Transverse colon (tissue), 4 donors: ENCODE measurements at regions not wholly inside any gene's neighbourhood (a gene's known extent, or its start where the extent isn't known, plus 50 kb on each side); places are given as distances from the start of the nearest gene placed in this dataset.

ENCODE experiments used
- DNase-seq: peaks from one replicate; pipeline ENCODE4 v3.0.0-alpha.2; 2019
- H3K27ac ChIP-seq, 4 donors: fragments of 200-600 bp; sonication (generic); 2 replicates each; pipeline ENCODE4 v1.5.1; 2016 to 2018; ENCODE audit warnings: inconsistent platforms in 4 of 4
- H3K27me3 ChIP-seq: fragments of 200-600 bp; sonication (generic); 2 replicates; pipeline ENCODE4 v1.5.1; 2017; ENCODE audit warnings: inconsistent platforms
- H3K36me3 ChIP-seq, 4 donors: fragments of 200-600 bp; sonication (generic); 2 replicates each; pipeline ENCODE4 v1.5.1; 2017 to 2019; ENCODE audit warnings: inconsistent platforms in 4 of 4
- H3K4me1 ChIP-seq, 4 donors: fragments of 200-600 bp; sonication (generic); 2 replicates each; pipeline ENCODE4 v1.5.1; 2017 to 2020; ENCODE audit warnings: inconsistent platforms in 4 of 4
- H3K4me3 ChIP-seq, 4 donors: fragments of 200-600 bp; sonication (generic); 1 replicate in 1 of 4; 2 replicates in 3 of 4; pipeline versions ENCODE4 v1.5.1 to v1.6.1; 2017 to 2019; ENCODE audit warnings: inconsistent platforms in 4 of 4
- H3K9me3 ChIP-seq, 2 donors: fragments of 200-600 bp; sonication (generic); 2 replicates each; pipeline ENCODE4 v1.5.1; 2017 to 2019; ENCODE audit warnings: inconsistent platforms in 2 of 2
- CTCF ChIP-seq, 5 experiments: fragments of 200-600 bp in 3 of 5; fragments of 450-650 bp in 2 of 5; sonication (generic) in 3 of 5; IDR thresholded peaks; 1 replicate in 2 of 5; 2 replicates in 3 of 5; pipeline ENCODE4 v1.5.1; 2016 to 2017; ENCODE audit warnings: antibody characterized with exemption in 5 of 5, inconsistent platforms in 3 of 5, mild to moderate bottlenecking in 2 of 5, moderate library complexity in 1 of 5
- EP300 ChIP-seq: sonication (generic); formaldehyde crosslinking; IDR thresholded peaks from one replicate; pipeline ENCODE4 v1.6.1; 2017; ENCODE audit warnings: antibody characterized with exemption, low read depth
- POLR2A ChIP-seq: fragments of 450-650 bp; IDR thresholded peaks from one replicate; pipeline ENCODE4 v1.6.1; 2016; ENCODE audit warnings: antibody characterized with exemption, mild to moderate bottlenecking, moderate library complexity
- POLR2AphosphoS5 ChIP-seq, 3 donors: sonication (generic); formaldehyde crosslinking; IDR thresholded peaks; one replicate each; pipeline ENCODE4 v1.6.1; 2016; ENCODE audit warnings: antibody characterized with exemption in 3 of 3
- WGBS, 2 donors: methylation state at CpG; one replicate each; pipeline ENCODE4 v1.1.5; 2018; ENCODE audit warnings: low coverage in 1 of 2; 5-methylcytosine and 5-hydroxymethylcytosine counted together
- in situ Hi-C, 4 donors: fragments of 200-750 bp; cut with MboI; loops; one replicate each; pipeline versions ENCODE4 v1.15.0 to v1.15.1; 2017; ENCODE audit warnings: low sequenced_read_pairs in 3 of 4, low pct_ligation_motif_present in 1 of 4, low pct_unique_long_range_greater_than_20kb in 1 of 4
- intact Hi-C: fragments of 100-400 bp; cut with DNase I; formaldehyde crosslinking; loops from one replicate; pipeline ENCODE4 v1.15.1; 2023; ENCODE audit warnings: low total_unique reads

GRCh38 chr21:35219719-35220118 lies 170.6 kb upstream of the RUNX1 start:
- Histone ChIP-seq H3K36me3 (no peaks in the 10 kb centered on the region), H3K27ac (no peak overlapping the region), H3K9me3 (no peaks in the 10 kb centered on the region), H3K4me3 (no peak overlapping the region), H3K4me1 (no peaks in the 10 kb centered on the region), H3K27me3 (no peaks in the 10 kb centered on the region)
- in situ Hi-C loops = loop anchor here in 1 of 4 donors (25.0 kb wide), 1 partner anchor 332 kb away; no protein-coding TSS in a partner anchor
- intact Hi-C loops = no loop called here
- no peak for TF ChIP-seq POLR2A
- no peak for TF ChIP-seq CTCF (IDR thresholded peaks at IDR 0.05)
- no peak for TF ChIP-seq EP300
- no peak for TF ChIP-seq POLR2AphosphoS5 (IDR thresholded peaks at IDR 0.05)
- no peak for DNase-seq
- 85 to 89% methylated on average over 2 of the region's 2 CpGs for WGBS, 2 donors

GRCh38 chr21:35219291-35219690 lies 170.2 kb upstream of the RUNX1 start:
- Histone ChIP-seq H3K4me3 (no peak overlapping the region), H3K9me3 (no peaks in the 10 kb centered on the region), H3K36me3 (no peaks in the 10 kb centered on the region), H3K27me3 (no peaks in the 10 kb centered on the region), H3K4me1 (no peaks in the 10 kb centered on the region), H3K27ac (no peak overlapping the region)
- 71 to 81% methylated on average over 2 of the region's 2 CpGs for WGBS, 2 donors
- no peak for DNase-seq
- TF ChIP-seq POLR2AphosphoS5 (IDR thresholded peaks at IDR 0.05) (no peak), CTCF (IDR thresholded peaks at IDR 0.05) (no peak), EP300 (no peak), POLR2A (no peak)
- in situ Hi-C loops (loop anchor here in 1 of 4 donors (25.0 kb wide), 1 partner anchor 332 kb away; no protein-coding TSS in a partner anchor), intact Hi-C loops (no loop called here)

- TF ChIP-seq CTCF (IDR thresholded peaks at IDR 0.05) (no peak), POLR2AphosphoS5 (IDR thresholded peaks at IDR 0.05) (no peak), EP300 (no peak)
- no peak for DNase-seq
- Histone ChIP-seq H3K27me3 (no peaks in the 10 kb centered on the region), H3K4me3 (no peak overlapping the region), H3K4me1 (no peaks in the 10 kb centered on the region), H3K9me3 (no peaks in the 10 kb centered on the region), H3K27ac (no peak overlapping the region), H3K36me3 (no peaks in the 10 kb centered on the region)
- intact Hi-C loops = no loop called here
- 83 to 100% methylated on average over 1 of the region's 1 CpG for WGBS, 2 donors
- in situ Hi-C loops = loop anchor here in 1 of 4 donors (25.0 kb wide), 1 partner anchor 330 kb away; no protein-coding TSS in a partner anchor
These were observed 168.5 kb upstream of the RUNX1 start for GRCh38 chr21:35217504-35218060.

- no peak overlapping the region for H3K4me3 ChIP-seq
- no peaks in the 10 kb centered on the region for H3K9me3 ChIP-seq
- 50 to 82% methylated on average over 1 of the region's 1 CpG for WGBS, 2 donors
- H3K27ac ChIP-seq = no peak overlapping the region
- intact Hi-C loops = no loop called here
- no peaks in the 10 kb centered on the region for H3K4me1 ChIP-seq
- no peak for TF ChIP-seq EP300
- no peak for TF ChIP-seq POLR2A
- no peak for TF ChIP-seq POLR2AphosphoS5 (IDR thresholded peaks at IDR 0.05)
- TF ChIP-seq CTCF (IDR thresholded peaks at IDR 0.05) = no peak
- H3K36me3 ChIP-seq = no peaks in the 10 kb centered on the region
- in situ Hi-C loops = loop anchor here in 1 of 4 donors (25.0 kb wide), 1 partner anchor 330 kb away; no protein-coding TSS in a partner anchor
- no peaks in the 10 kb centered on the region for H3K27me3 ChIP-seq
- no peak for DNase-seq
These were observed 167.9 kb upstream of the RUNX1 start for GRCh38 chr21:35216996-35217395.
